CD14-positive monocyte (primary cell): ENCODE measurements at regions not wholly inside any gene's neighbourhood (a gene's known extent, or its start where the extent isn't known, plus 50 kb on each side); places are given as distances from the start of the nearest gene placed in this dataset.

Experiments
- DNase-seq, 3 donors: peaks; one replicate each; pipeline ENCODE4 v3.0.0-alpha.2; 2011 to 2022
- H2AFZ ChIP-seq: 2 replicates; pipeline ENCODE4 v1.6.0; 2012; ENCODE audit warnings: mild to moderate bottlenecking, low read depth, low read length, inconsistent platforms; ENCODE audit not compliant: insufficient read depth, poor library complexity, severe bottlenecking
- H3K27ac ChIP-seq, 2 donors: 1 replicate in 1 of 2; 2 replicates in 1 of 2; pipeline ENCODE4 v1.5.1; 2012 to 2013; ENCODE audit warnings: low read length in 2 of 2, control low read depth in 1 of 2, inconsistent platforms in 1 of 2, low read depth in 1 of 2, mild to moderate bottlenecking in 1 of 2
- H3K27me3 ChIP-seq, 2 donors: one replicate each; pipeline versions ENCODE4 v1.6.0 to v1.6.1; 2011 to 2013; ENCODE audit warnings: low read length in 2 of 2; ENCODE audit not compliant: control insufficient read depth in 2 of 2, insufficient read depth in 2 of 2
- H3K36me3 ChIP-seq, 2 donors: replicated peaks in 1 of 2; 1 replicate in 1 of 2; 2 replicates in 1 of 2; pipeline versions ENCODE4 v1.5.1 to v1.6.1; 2012 to 2013; ENCODE audit warnings: low read length in 2 of 2, control low read depth in 1 of 2, inconsistent platforms in 1 of 2, mild to moderate bottlenecking in 1 of 2; ENCODE audit not compliant: insufficient read depth in 2 of 2, control insufficient read depth in 1 of 2
- H3K4me1 ChIP-seq, 2 donors: 1 replicate in 1 of 2; 2 replicates in 1 of 2; pipeline versions ENCODE4 v1.5.1 to v1.6.1; 2012 to 2013; ENCODE audit warnings: low read length in 2 of 2, control low read depth in 1 of 2, inconsistent platforms in 1 of 2, mild to moderate bottlenecking in 1 of 2, moderate library complexity in 1 of 2; ENCODE audit not compliant: insufficient read depth in 2 of 2, control insufficient read depth in 1 of 2
- H3K4me2 ChIP-seq: replicated peaks from 2 replicates; pipeline ENCODE3; 2012; ENCODE audit warnings: low read length, moderate library complexity, mild to moderate bottlenecking; ENCODE audit not compliant: poor library complexity, severe bottlenecking; ENCODE audit errors: extremely low read depth
- H3K4me3 ChIP-seq, 3 experiments: fragments of 200-600 bp in 1 of 3; sonication (generic) in 1 of 3; replicated peaks in 1 of 3; 1 replicate in 2 of 3; 2 replicates in 1 of 3; pipeline ENCODE4 v1.5.1; 2011 to 2013; ENCODE audit warnings: low read length in 3 of 3, mild to moderate bottlenecking in 3 of 3, control low read depth in 2 of 3, low read depth in 2 of 3, inconsistent platforms in 1 of 3, moderate library complexity in 1 of 3
- H3K79me2 ChIP-seq: 2 replicates; pipeline ENCODE4 v1.6.0; 2012; ENCODE audit warnings: mild to moderate bottlenecking, control low read depth, inconsistent platforms, low read length, moderate library complexity; ENCODE audit not compliant: insufficient read depth
- H3K9ac ChIP-seq: 2 replicates; pipeline ENCODE4 v1.6.0; 2017; ENCODE audit warnings: low read length, mild to moderate bottlenecking; ENCODE audit not compliant: insufficient read depth, poor library complexity, severe bottlenecking
- H3K9me3 ChIP-seq, 2 donors: replicated peaks in 1 of 2; 1 replicate in 1 of 2; 2 replicates in 1 of 2; pipeline versions ENCODE4 v1.5.1 to v1.6.1; 2012 to 2013; ENCODE audit warnings: low read length in 2 of 2, control low read depth in 1 of 2; ENCODE audit not compliant: control insufficient read depth in 1 of 2, insufficient read depth in 1 of 2
- H4K20me1 ChIP-seq: 2 replicates; pipeline ENCODE4 v1.6.0; 2012; ENCODE audit warnings: mild to moderate bottlenecking, low read length, control low read depth, moderate library complexity; ENCODE audit not compliant: insufficient read depth
- H3K27ac Mint-ChIP-seq, 7 donors: one replicate each; pipeline ENCODE4 v1.8.0; 2020; ENCODE audit warnings: mild to moderate bottlenecking in 7 of 7, mixed read lengths in 7 of 7, moderate library complexity in 6 of 7, inconsistent platforms in 2 of 7
- H3K27me3 Mint-ChIP-seq, 3 donors: one replicate each; pipeline ENCODE4 v1.8.0; 2021 to 2022; ENCODE audit warnings: low read depth in 3 of 3, mild to moderate bottlenecking in 3 of 3, mixed read lengths in 3 of 3, moderate library complexity in 3 of 3, inconsistent platforms in 1 of 3
- H3K36me3 Mint-ChIP-seq, 2 donors: one replicate each; pipeline ENCODE4 v1.8.0; 2020; ENCODE audit warnings: mixed read lengths in 2 of 2, inconsistent platforms in 1 of 2, mild to moderate bottlenecking in 1 of 2
- H3K4me1 Mint-ChIP-seq: one replicate; pipeline ENCODE4 v1.8.0; 2020; ENCODE audit warnings: mild to moderate bottlenecking, mixed read lengths
- H3K4me3 Mint-ChIP-seq, 2 donors: one replicate each; pipeline ENCODE4 v1.8.0; 2020; ENCODE audit warnings: mild to moderate bottlenecking in 2 of 2, mixed read lengths in 2 of 2, moderate library complexity in 1 of 2
- H3K9me3 Mint-ChIP-seq, 7 donors: one replicate each; pipeline ENCODE4 v1.8.0; 2020 to 2022; ENCODE audit warnings: mixed read lengths in 7 of 7, mild to moderate bottlenecking in 6 of 7, moderate library complexity in 6 of 7, inconsistent platforms in 2 of 7
- CTCF ChIP-seq: fragments of 200-600 bp; IDR thresholded peaks from one replicate; pipeline ENCODE4 v1.8.0; 2022; ENCODE audit warnings: antibody characterized with exemption, mild to moderate bottlenecking
- WGBS: methylation state at CpG from one replicate; pipeline ENCODE4 v1.1.5; 2013; ENCODE audit warnings: missing lambda C conversion rate; ENCODE audit not compliant: insufficient coverage; 5-methylcytosine and 5-hydroxymethylcytosine counted together
- intact Hi-C, 2 donors: fragments of 100-400 bp; cut with micrococcal nuclease; formaldehyde crosslinking; loops; one replicate each; pipeline versions ENCODE4 v1.15.0 to v1.15.1; 2023

- no peaks in the 10 kb centered on the region for H3K79me2 ChIP-seq
- no peak for TF ChIP-seq CTCF
- no peak overlapping the region for H3K9ac ChIP-seq
- H3K27ac ChIP-seq: no peak overlapping the region
- H2AFZ ChIP-seq: no peak overlapping the region
- H3K36me3 ChIP-seq: no peaks in the 10 kb centered on the region
- H3K27me3 ChIP-seq: no peaks in the 10 kb centered on the region
- no peak overlapping the region for H3K4me2 ChIP-seq
- Mint-ChIP-seq H3K9me3 (peaks cover 0 to 10% (median 2%) of the 10 kb centered on the region in 7 donors), H3K27ac (no peak overlapping the region), H3K36me3 (no peaks in the 10 kb centered on the region), H3K27me3 (peaks cover 1 to 5% (median 2%) of the 10 kb centered on the region in 3 donors), H3K4me1 (no peaks in the 10 kb centered on the region), H3K4me3 (no peak overlapping the region)
- intact Hi-C loops: no loop called here
- no peak overlapping the region for H3K4me3 ChIP-seq
- H3K4me1 ChIP-seq: no peaks in the 10 kb centered on the region
- H4K20me1 ChIP-seq: no peaks in the 10 kb centered on the region
- DNase-seq: no peak
- H3K9me3 ChIP-seq: no peaks in the 10 kb centered on the region
These were observed 162.0 kb downstream of the SLC4A3 start for GRCh38 chr2:219789476-219789875.

- intact Hi-C loops: no loop called here
- no CpG with 5 or more reads among the region's 4 CpGs for WGBS
- H3K36me3 Mint-ChIP-seq: no peaks in the 10 kb centered on the region
- Histone ChIP-seq H3K9me3 (no peaks in the 10 kb centered on the region), H3K27ac (no peak overlapping the region), H3K27me3 (no peaks in the 10 kb centered on the region), H2AFZ (no peak overlapping the region), H3K36me3 (no peaks in the 10 kb centered on the region), H3K4me3 (no peak overlapping the region), H3K4me2 (no peak overlapping the region), H3K4me1 (no peaks in the 10 kb centered on the region), H4K20me1 (no peaks in the 10 kb centered on the region), H3K9ac (no peak overlapping the region), H3K79me2 (no peaks in the 10 kb centered on the region)
- no peak for DNase-seq
- H3K9me3 Mint-ChIP-seq: peaks cover 0 to 7% (median 2%) of the 10 kb centered on the region in 7 donors
- peaks cover 0 to 7% (median 2%) of the 10 kb centered on the region in 3 donors for H3K27me3 Mint-ChIP-seq
- no peak for TF ChIP-seq CTCF
- H3K27ac Mint-ChIP-seq: no peak overlapping the region
- H3K4me1 Mint-ChIP-seq: no peaks in the 10 kb centered on the region
- no peak overlapping the region for H3K4me3 Mint-ChIP-seq
These were observed 165.0 kb downstream of the SLC4A3 start for GRCh38 chr2:219792446-219792845.
